GM18951 (cell line): ENCODE measurements at regions not wholly inside any gene's neighbourhood (a gene's known extent, or its start where the extent isn't known, plus 50 kb on each side); places are given as distances from the start of the nearest gene placed in this dataset.

ENCODE experiments used
- POLR2A ChIP-seq: IDR thresholded peaks from 4 replicates; pipeline ENCODE4 v1.6.1; 2011; ENCODE audit warnings: mild to moderate bottlenecking; ENCODE audit not compliant: insufficient read length, insufficient read depth; ENCODE audit errors: extremely low read depth
- in situ Hi-C: fragments of 300-500 bp; cut with MboI; formaldehyde crosslinking; loops from one replicate; pipeline ENCODE4 v1.12.0; 2022; ENCODE audit warnings: low sequenced_read_pairs, mixed read lengths, inconsistent platforms; ENCODE audit not compliant: unreplicated experiment

GRCh38 chr6:139862311-139862710 lies 487.9 kb upstream of the CITED2 start:
- no peak for TF ChIP-seq POLR2A
- in situ Hi-C loops: no loop called here

- in situ Hi-C loops: no loop called here
Observed at GRCh38 chr6:139860203-139860602, 485.8 kb upstream of the CITED2 start.

GRCh38 chr6:139858429-139858828 lies 484.0 kb upstream of the CITED2 start:
- in situ Hi-C loops: no loop called here
- TF ChIP-seq POLR2A: no peak

More at GRCh38 chr6:139860203-139860602, 485.8 kb upstream of the CITED2 start:
- no peak for TF ChIP-seq POLR2A

- in situ Hi-C loops: no loop called here
- no peak for TF ChIP-seq POLR2A
Observed at GRCh38 chr6:139857143-139857542, 482.7 kb upstream of the CITED2 start.

- TF ChIP-seq POLR2A: no peak
- in situ Hi-C loops: no loop called here
Observed at GRCh38 chr6:139856562-139856961, 482.1 kb upstream of the CITED2 start.

GRCh38 chr6:139855671-139856311 lies 481.3 kb upstream of the CITED2 start:
- in situ Hi-C loops: no loop called here
- TF ChIP-seq POLR2A: no peak

- no peak for TF ChIP-seq POLR2A
- in situ Hi-C loops: no loop called here
Observed at GRCh38 chr6:139853302-139853992, 479.0 kb upstream of the CITED2 start.

- in situ Hi-C loops: no loop called here
- TF ChIP-seq POLR2A: no peak
Observed at GRCh38 chr6:139852488-139853140, 478.2 kb upstream of the CITED2 start.

- in situ Hi-C loops: no loop called here
- no peak for TF ChIP-seq POLR2A
Observed at GRCh38 chr6:139852067-139852466, 477.6 kb upstream of the CITED2 start.

- TF ChIP-seq POLR2A: no peak
- in situ Hi-C loops: no loop called here
Observed at GRCh38 chr6:139851206-139851605, 476.8 kb upstream of the CITED2 start.

GRCh38 chr6:139850512-139850911 lies 476.1 kb upstream of the CITED2 start:
- in situ Hi-C loops: no loop called here

GRCh38 chr6:139847457-139847813 lies 473.0 kb upstream of the CITED2 start:
- TF ChIP-seq POLR2A: no peak
- in situ Hi-C loops: no loop called here

More at GRCh38 chr6:139850512-139850911, 476.1 kb upstream of the CITED2 start:
- TF ChIP-seq POLR2A: no peak

GRCh38 chr6:139846538-139847456 lies 472.3 kb upstream of the CITED2 start:
- TF ChIP-seq POLR2A: no peak
- in situ Hi-C loops: no loop called here
